ENCODE measurements at regions not wholly inside any gene's neighbourhood (a gene's known extent, or its start where the extent isn't known, plus 50 kb on each side); places are given as distances from the start of the nearest gene placed in this dataset.

DNA sequence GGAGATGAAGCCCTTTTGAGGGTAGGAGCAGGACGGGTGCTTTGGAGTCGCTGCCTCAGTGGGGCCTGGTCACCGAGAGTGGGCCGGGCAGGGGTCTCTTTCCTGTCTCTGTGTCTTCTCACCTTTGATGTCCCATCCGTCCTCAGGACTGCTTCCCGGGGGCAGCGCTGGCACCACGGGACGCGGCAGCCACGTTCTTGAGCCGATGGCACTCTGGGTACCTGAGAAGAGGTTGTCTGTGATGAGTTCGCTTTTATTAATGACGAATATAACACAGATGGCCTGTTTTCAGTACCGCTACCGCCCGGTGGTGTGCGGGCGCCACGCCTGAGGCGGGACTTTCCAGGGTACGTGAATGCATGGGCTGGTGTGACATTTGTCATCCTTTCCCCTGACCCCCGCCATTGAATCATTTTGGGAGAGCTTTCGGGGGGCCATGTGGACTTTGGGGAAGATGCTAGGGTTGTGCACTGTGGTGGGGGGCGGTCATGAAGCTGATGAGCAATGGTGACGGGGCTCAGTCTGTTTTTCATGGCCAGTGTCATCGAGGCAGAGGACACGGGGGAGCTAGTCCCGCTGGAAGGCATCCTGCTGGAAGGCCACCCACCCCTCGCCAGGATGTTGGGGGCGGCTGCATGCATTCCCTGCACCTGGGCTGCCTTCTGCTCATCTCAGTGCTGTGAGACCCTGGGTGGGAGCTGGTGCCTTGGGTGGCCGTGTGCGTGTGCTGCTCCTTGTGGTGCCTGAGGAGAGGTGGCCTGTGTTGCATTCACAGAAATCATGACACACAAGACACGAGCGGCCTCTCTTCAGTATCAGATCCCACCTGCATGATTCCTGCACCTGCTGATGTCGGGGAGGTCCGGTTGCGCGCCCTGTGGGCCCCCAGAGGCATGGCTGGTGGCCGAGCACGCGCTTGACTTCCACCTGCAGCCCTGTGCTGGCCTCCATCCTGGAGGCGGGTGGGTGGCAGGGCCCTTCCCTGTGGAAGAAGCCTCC lies 162.5 kb upstream of the RTL1 start:
- no peak for TF ChIP-seq FOXP2 (optimal IDR thresholded peaks at IDR 0.05; ENCODE audit: borderline replicate concordance, extremely low read depth, extremely low read length, insufficient read depth)
- no peak for TF ChIP-seq TAF1 (IDR thresholded peaks at IDR 0.05; ENCODE audit: borderline replicate concordance, insufficient read depth, low read length)
- no peak for TF ChIP-seq SIN3A (IDR thresholded peaks at IDR 0.05; ENCODE audit: borderline replicate concordance, insufficient read depth, low read length)
- TF ChIP-seq POLR2AphosphoS5 (IDR thresholded peaks at IDR 0.05; ENCODE audit: low read depth, low read length): no peak
- TF ChIP-seq, protein P1, sequence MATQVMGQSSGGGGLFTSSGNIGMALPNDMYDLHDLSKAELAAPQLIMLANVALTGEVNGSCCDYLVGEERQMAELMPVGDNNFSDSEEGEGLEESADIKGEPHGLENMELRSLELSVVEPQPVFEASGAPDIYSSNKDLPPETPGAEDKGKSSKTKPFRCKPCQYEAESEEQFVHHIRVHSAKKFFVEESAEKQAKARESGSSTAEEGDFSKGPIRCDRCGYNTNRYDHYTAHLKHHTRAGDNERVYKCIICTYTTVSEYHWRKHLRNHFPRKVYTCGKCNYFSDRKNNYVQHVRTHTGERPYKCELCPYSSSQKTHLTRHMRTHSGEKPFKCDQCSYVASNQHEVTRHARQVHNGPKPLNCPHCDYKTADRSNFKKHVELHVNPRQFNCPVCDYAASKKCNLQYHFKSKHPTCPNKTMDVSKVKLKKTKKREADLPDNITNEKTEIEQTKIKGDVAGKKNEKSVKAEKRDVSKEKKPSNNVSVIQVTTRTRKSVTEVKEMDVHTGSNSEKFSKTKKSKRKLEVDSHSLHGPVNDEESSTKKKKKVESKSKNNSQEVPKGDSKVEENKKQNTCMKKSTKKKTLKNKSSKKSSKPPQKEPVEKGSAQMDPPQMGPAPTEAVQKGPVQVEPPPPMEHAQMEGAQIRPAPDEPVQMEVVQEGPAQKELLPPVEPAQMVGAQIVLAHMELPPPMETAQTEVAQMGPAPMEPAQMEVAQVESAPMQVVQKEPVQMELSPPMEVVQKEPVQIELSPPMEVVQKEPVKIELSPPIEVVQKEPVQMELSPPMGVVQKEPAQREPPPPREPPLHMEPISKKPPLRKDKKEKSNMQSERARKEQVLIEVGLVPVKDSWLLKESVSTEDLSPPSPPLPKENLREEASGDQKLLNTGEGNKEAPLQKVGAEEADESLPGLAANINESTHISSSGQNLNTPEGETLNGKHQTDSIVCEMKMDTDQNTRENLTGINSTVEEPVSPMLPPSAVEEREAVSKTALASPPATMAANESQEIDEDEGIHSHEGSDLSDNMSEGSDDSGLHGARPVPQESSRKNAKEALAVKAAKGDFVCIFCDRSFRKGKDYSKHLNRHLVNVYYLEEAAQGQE (IDR thresholded peaks at IDR 0.05; ENCODE audit: insufficient read depth in 1 of 2, low read depth in 2 of 2, low read length in 2 of 2): no peak

GRCh38 chr14:101066826-101067510 lies 163.4 kb upstream of the RTL1 start:
- TF ChIP-seq, protein P1 (IDR thresholded peaks at IDR 0.05; ENCODE audit: insufficient read depth in 1 of 2, low read depth in 2 of 2, low read length in 2 of 2): no peak
- no peak for TF ChIP-seq FOXP2 (optimal IDR thresholded peaks at IDR 0.05; ENCODE audit: borderline replicate concordance, extremely low read depth, extremely low read length, insufficient read depth)
- TF ChIP-seq TAF1 (IDR thresholded peaks at IDR 0.05; ENCODE audit: borderline replicate concordance, insufficient read depth, low read length): no peak
- TF ChIP-seq SIN3A (IDR thresholded peaks at IDR 0.05; ENCODE audit: borderline replicate concordance, insufficient read depth, low read length): no peak
- no peak for TF ChIP-seq POLR2AphosphoS5 (IDR thresholded peaks at IDR 0.05; ENCODE audit: low read depth, low read length)

DNA sequence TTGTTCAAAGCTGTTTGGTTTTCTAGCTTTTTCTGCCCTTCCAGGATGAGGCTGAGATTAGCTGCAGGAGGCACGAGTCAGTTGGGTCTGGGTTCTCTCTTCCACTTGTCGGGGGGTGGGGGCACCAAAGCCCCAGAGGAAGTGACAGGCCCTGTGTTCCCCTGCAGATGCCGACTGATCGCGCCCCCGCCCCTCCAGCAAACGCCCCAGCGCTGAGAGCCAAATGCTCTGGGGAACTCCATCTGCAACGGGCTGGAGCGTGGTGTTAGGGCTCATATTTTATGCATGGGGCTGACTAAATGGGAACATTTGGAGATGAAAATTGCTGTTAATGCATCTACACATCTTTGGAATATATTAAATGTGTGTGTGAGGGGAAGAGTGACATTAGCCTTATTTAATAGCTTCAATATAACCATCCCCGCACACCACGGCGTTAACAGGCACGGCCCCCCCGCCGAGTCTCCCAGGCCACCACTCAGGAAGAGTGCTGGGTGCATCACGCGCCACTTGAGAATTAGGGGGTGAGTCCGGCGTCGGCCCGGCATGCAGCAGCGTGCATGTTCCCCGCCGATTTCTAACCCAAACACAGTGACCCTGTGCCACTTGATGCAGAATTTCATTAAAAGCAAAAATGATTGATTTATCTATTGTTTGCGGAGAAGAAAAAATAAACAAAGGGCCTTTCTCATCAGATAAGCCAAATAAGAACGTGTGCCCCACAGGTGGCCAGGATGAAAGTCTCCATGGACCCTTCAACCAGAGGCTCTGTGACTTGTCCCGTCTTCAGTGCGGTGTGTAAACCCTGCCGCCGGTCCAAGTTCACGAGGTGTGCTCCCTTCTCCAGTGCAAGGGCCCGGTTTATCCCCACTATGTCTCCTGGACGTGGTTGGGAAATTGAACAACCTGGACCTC lies 165.0 kb upstream of the RTL1 start:
- no peak for TF ChIP-seq SIN3A (IDR thresholded peaks at IDR 0.05; ENCODE audit: borderline replicate concordance, insufficient read depth, low read length)
- no peak for TF ChIP-seq POLR2AphosphoS5 (IDR thresholded peaks at IDR 0.05; ENCODE audit: low read depth, low read length)
- TF ChIP-seq, protein P1 (IDR thresholded peaks at IDR 0.05; ENCODE audit: insufficient read depth in 1 of 2, low read depth in 2 of 2, low read length in 2 of 2): no peak
- TF ChIP-seq TAF1 (IDR thresholded peaks at IDR 0.05; ENCODE audit: borderline replicate concordance, insufficient read depth, low read length): no peak
- no peak for TF ChIP-seq FOXP2 (optimal IDR thresholded peaks at IDR 0.05; ENCODE audit: borderline replicate concordance, extremely low read depth, extremely low read length, insufficient read depth)

DNA sequence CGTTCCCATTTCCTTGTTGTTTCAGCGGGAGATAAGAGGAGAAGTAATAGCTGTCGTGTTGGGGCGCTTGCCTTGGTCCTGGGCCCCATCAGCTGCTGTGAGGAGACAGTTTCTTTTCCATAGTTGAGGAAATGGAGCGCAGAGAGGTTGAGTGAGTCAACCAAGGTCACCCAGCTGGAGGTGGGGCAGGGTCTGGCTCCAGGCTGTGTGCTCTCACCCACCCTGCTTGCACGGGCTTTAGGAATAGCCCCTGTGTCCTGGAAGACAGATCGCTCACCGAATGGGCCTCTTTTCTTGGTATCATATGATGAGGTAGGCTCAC lies 165.7 kb upstream of the RTL1 start:
- TF ChIP-seq POLR2AphosphoS5 (IDR thresholded peaks at IDR 0.05; ENCODE audit: low read depth, low read length) (no peak), FOXP2 (optimal IDR thresholded peaks at IDR 0.05; ENCODE audit: borderline replicate concordance, extremely low read depth, extremely low read length, insufficient read depth) (no peak), SIN3A (IDR thresholded peaks at IDR 0.05; ENCODE audit: borderline replicate concordance, insufficient read depth, low read length) (no peak), TAF1 (IDR thresholded peaks at IDR 0.05; ENCODE audit: borderline replicate concordance, insufficient read depth, low read length) (no peak)
- TF ChIP-seq, protein P1 (IDR thresholded peaks at IDR 0.05; ENCODE audit: insufficient read depth in 1 of 2, low read depth in 2 of 2, low read length in 2 of 2): no peak

Measured in PFSK-1 (cell line).